ENCODE measurements at regions not wholly inside any gene's neighbourhood (a gene's known extent, or its start where the extent isn't known, plus 50 kb on each side); places are given as distances from the start of the nearest gene placed in this dataset.
"Not testable (repeated sequence)": the region's sequence is repeated elsewhere in the genome, so short reads cannot be mapped to it uniquely, and the experiment has no call there.

DNA sequence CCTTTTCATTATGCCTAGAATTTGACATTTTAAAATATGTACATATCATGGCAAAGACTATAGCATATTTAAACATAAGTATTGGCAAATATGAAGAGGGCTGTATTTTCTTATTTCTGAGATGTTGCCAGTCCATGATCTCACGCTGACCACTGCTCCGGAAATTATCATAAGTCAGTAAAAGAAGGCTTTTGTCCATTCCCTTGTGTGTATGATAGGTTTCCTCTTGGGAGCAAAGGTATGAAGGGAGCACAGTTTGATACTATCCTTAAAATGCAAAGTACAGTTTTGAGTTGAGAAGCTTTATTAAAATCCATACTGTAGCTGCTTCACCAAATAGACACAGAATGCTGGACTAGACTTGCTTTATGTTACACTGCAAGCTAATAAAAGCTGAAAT is 52.6 kb upstream of the AGA start:
- ATAC-seq (replicated peaks in 6 of 8): no peak
- H3K4me1 ChIP-seq (replicated peaks in 1 of 2): no peaks in the 10 kb centered on the region
- WGBS, 10 experiments: 20 to 100% (median 88%) methylated on average over 1 to 2 of the region's 2 CpGs; no CpG with 5 or more reads in 2 of the 10 experiments
- in situ Hi-C loops (cut with MboI; ENCODE audit: low pct_unique_long_range_greater_than_20kb in 2 of 9, low sequenced_read_pairs in 9 of 9, unreplicated experiment in 9 of 9): no loop called here
- H3K4me3 ChIP-seq: no peak overlapping the region
- no peak overlapping the region for H3K27ac ChIP-seq

DNA sequence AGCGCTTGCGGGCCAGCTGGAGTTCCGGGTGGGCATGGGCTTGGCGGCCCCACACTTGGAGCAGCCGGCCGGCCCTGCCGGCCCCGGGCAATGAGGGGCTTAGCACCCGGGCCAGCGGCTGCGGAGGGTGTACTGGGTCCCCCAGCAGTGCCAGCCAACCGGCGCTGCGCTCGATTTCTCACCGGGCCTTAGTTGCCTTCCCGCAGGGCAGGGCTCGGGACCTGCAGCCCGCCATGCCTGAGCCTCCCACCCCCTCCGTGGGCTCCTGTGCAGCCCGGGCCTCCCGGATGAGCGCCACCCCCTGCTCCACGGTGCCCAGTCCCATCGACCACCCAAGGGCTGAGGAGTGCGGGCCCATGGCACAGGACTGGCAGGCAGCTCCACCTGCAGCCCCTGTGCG is 53.4 kb upstream of the AGA start:
- WGBS, 10 experiments: no CpG with 5 or more reads among the region's 27 CpGs
- H3K4me3 ChIP-seq; in situ Hi-C loops (cut with MboI; ENCODE audit: low pct_unique_long_range_greater_than_20kb in 2 of 9, low sequenced_read_pairs in 9 of 9, unreplicated experiment in 9 of 9); H3K4me1 ChIP-seq (replicated peaks in 1 of 2); ATAC-seq (replicated peaks in 6 of 8); H3K27ac ChIP-seq: not testable (repeated sequence)

DNA sequence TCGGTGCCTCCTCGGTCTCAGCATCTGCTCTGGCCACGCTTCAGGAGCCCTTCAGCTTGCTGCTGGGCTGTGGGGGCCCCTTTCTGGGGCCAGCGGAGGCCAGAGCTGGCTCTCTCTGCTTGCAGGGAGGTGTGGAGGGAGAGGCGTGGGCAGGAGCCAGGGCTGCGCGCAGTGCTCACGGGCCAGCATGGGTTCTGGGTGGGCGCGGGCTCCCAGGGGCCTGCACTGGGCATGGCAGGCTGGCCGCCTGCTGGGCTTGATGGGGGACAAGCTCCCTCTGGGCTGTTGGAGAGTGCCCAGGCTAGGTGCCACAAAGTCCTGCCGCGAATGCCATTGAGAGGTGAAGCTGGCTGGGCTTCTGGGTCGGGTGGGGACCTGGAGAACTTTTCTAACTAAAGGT is 57.3 kb upstream of the AGA start:
- no peak for ATAC-seq (replicated peaks in 6 of 8)
- H3K4me1 ChIP-seq (replicated peaks in 1 of 2): no peaks in the 10 kb centered on the region
- no peak overlapping the region for H3K4me3 ChIP-seq
- H3K27ac ChIP-seq: no peak overlapping the region
- in situ Hi-C loops (cut with MboI; ENCODE audit: low pct_unique_long_range_greater_than_20kb in 2 of 9, low sequenced_read_pairs in 9 of 9, unreplicated experiment in 9 of 9): no loop called here
- 27 to 87% methylated on average over 3 to 4 of the region's 14 CpGs; no CpG with 5 or more reads in 8 of the 10 experiments for WGBS, 10 experiments

DNA sequence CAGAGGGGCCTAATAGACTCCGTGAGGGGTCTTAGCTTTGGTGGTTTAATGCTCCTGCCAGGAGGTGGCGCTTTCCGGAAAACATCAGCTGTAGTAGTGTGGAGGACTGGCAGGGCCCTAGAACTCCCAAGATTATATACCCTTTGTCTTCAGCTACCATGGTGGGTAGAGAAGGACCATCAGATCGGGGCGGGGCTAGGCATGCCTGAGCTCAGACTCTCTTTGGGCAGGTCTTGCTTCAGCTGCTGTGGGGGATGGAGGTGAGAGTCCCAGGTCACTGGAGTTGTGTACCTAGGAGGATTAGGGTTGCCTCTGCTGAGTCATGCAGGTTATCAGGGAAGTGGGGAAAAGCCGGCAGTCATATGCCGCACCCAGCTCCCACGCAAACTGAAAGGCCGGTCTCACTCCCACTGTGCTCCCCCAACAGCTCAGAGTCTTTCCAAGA is 63.0 kb upstream of the AGA start:
- in situ Hi-C loops (cut with MboI; ENCODE audit: low pct_unique_long_range_greater_than_20kb in 2 of 9, low sequenced_read_pairs in 9 of 9, unreplicated experiment in 9 of 9): no loop called here
- no peak for ATAC-seq (replicated peaks in 6 of 8)
- WGBS, 10 experiments: 36 to 100% (median 90%) methylated on average over 1 to 5 of the region's 9 CpGs; no CpG with 5 or more reads in 3 of the 10 experiments
- Histone ChIP-seq H3K4me1 (replicated peaks in 1 of 2) (no peaks in the 10 kb centered on the region), H3K4me3 (no peak overlapping the region), H3K27ac (no peak overlapping the region)

DNA sequence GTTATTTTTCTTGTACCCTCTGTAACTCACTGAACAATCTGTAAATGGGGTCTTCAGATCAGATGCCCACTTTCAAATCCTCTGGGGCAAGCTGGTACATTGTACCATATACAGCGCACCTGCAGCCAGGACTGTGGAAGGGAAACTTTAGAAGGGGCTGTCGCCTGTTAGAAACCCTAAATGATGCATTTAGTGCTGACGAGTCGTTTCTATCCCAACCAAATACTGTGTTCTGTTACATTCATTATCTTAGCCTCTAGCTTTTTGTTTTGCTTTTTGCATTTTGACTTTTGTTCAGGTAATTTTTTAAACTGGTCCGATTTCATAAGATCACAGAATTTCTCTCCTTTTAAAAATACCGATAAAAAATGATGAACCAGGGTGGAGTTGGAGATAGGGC is 66.4 kb upstream of the AGA start:
- H3K4me1 ChIP-seq (replicated peaks in 1 of 2): no peaks in the 10 kb centered on the region
- no peak overlapping the region for H3K4me3 ChIP-seq
- in situ Hi-C loops (cut with MboI; ENCODE audit: low pct_unique_long_range_greater_than_20kb in 2 of 9, low sequenced_read_pairs in 9 of 9, unreplicated experiment in 9 of 9): no loop called here
- ATAC-seq (replicated peaks in 6 of 8): no peak
- no peak overlapping the region for H3K27ac ChIP-seq
- WGBS, 10 experiments: 42 to 100% (median 85%) methylated on average over 3 to 6 of the region's 6 CpGs; no CpG with 5 or more reads in 1 of the 10 experiments

DNA sequence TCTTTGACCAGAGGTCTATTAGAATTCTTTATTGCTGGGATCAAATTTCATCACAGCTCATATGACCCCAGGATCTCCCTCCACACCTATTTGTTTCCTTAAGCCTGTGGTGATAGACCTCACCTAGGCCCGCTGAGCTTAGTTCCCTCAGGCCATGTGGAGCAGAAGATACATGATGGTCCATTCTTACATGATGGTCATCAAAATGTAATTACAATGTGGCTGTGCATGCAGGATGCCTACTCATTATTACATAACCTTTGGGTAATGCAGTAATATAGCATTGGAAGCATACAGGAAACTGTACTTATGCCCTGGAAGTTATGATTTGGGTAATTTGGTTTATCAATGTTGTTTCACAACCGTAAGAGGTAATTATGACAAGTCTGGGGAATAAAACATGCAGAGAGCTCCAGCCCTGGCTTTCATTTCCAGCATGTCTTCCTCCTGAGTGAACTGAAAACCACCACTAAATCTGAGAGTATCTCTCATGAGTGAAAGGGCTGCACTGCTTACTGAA is 67.0 kb upstream of the AGA start:
- in situ Hi-C loops (cut with MboI; ENCODE audit: low pct_unique_long_range_greater_than_20kb in 2 of 9, low sequenced_read_pairs in 9 of 9, unreplicated experiment in 9 of 9): no loop called here
- H3K4me1 ChIP-seq (replicated peaks in 1 of 2): no peaks in the 10 kb centered on the region
- H3K4me3 ChIP-seq: no peak overlapping the region
- H3K27ac ChIP-seq: no peak overlapping the region
- WGBS, 10 experiments: 33 to 100% (median 93%) methylated on average over 1 to 2 of the region's 2 CpGs; no CpG with 5 or more reads in 2 of the 10 experiments
- no peak for ATAC-seq (replicated peaks in 6 of 8)

DNA sequence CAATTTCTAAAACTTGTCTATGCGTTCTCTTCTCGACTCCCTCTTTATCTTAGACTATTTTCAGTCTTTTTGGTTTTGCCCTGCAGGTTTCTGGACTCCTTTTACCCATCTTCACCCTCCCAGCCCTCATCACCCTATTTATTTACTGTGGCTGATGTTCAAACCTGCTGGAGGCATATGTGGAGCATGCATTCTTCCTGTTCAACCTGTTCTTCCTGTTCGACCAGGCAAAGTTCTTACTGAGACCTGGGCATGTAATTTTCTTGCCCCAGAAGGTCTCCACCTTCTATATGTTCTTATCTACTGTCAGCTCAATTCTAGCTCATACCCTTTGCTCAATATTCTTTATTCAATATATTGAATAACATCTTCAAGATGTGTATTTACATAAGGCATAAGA is 69.4 kb upstream of the AGA start:
- no peaks in the 10 kb centered on the region for H3K4me1 ChIP-seq (replicated peaks in 1 of 2)
- no peak overlapping the region for H3K4me3 ChIP-seq
- WGBS, 10 experiments: 4 to 100% (median 83%) methylated on average over 1 to 3 of the region's 3 CpGs
- H3K27ac ChIP-seq: no peak overlapping the region
- in situ Hi-C loops (cut with MboI; ENCODE audit: low pct_unique_long_range_greater_than_20kb in 2 of 9, low sequenced_read_pairs in 9 of 9, unreplicated experiment in 9 of 9): no loop called here
- ATAC-seq (replicated peaks in 6 of 8): no peak

DNA sequence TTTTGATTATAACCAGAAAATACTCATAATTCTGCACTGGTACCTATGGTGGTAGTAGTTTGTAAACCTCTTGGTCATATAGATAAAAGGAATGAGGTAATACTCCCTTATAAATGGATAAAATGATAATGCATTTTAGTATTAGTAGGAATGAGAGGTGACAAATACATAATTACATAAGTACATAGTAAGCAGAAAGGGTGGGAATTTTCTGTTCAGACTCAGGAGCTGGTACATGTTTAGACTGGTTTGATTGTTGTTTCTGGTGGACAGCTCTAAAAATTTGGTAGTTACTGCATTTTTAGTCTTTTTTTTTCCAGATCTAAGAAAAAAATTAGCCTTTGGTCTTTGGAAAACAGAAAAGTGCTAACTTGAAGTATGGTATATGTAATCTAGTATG is 70.4 kb upstream of the AGA start:
- Histone ChIP-seq H3K4me3 (no peak overlapping the region), H3K4me1 (replicated peaks in 1 of 2) (no peaks in the 10 kb centered on the region), H3K27ac (no peak overlapping the region)
- in situ Hi-C loops (cut with MboI; ENCODE audit: low pct_unique_long_range_greater_than_20kb in 2 of 9, low sequenced_read_pairs in 9 of 9, unreplicated experiment in 9 of 9): no loop called here
- ATAC-seq (replicated peaks in 6 of 8): no peak

DNA sequence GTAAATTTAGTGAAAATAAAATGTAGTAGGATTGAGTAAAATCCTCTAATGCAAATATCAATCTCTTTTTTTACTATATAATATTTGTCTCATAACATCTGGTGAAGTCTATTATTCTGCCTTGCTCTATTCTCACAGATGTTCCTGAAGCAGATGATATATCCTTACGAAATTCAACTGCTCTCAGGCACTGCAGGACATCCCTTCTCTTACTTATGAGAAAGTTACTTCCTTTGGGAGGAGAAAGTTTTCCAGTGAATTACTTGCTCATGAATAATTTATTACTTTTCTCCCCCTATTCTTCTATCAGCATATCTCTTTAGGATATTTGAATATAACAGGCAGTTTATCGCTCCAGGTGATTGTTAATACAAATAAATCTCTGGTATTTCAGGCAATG is 75.6 kb upstream of the AGA start:
- 20 to 100% (median 82%) methylated on average over 1 to 2 of the region's 2 CpGs; no CpG with 5 or more reads in 2 of the 10 experiments for WGBS, 10 experiments
- Histone ChIP-seq H3K27ac (no peak overlapping the region), H3K4me1 (replicated peaks in 1 of 2) (no peaks in the 10 kb centered on the region), H3K4me3 (no peak overlapping the region)
- peak in 1 of 8 experiments; percentile 51 for ATAC-seq (replicated peaks in 6 of 8)
- in situ Hi-C loops (cut with MboI; ENCODE audit: low pct_unique_long_range_greater_than_20kb in 2 of 9, low sequenced_read_pairs in 9 of 9, unreplicated experiment in 9 of 9): no loop called here

DNA sequence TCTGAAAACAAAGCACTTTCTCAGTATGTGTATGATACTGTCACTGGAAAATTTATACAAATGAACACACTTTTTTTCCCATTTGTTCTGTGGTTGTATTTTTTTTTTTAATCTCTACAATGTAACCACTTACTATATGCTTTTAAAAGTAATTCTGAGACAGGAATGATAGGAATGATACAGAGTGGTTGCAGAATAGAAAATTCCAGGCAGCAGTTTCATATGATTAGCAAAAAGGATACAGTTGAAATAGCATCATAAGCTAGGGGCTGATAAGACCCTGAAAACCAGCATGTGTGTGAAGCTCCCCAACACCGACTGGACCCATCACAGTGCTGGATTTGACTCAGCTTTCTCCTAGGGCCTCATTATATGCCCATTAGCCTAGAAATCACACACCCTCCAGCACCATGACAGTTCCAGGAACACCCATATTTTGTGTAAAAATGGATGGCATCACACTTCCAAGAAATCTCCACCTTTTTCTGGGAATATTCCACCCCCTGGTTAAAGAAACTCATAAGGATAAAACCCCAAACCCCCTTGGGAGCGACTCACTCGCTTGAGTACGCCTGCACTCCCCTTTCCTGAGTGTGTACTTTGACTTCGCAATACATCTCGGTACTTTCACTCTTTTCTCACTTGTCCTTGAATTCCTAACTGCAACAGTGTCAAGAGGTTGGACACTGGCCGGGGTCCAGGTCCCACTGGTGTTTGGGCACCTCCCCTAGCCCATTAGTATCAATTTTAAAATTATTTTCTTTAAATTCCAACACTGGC is 77.4 kb upstream of the AGA start:
- in situ Hi-C loops (cut with MboI; ENCODE audit: low pct_unique_long_range_greater_than_20kb in 2 of 9, low sequenced_read_pairs in 9 of 9, unreplicated experiment in 9 of 9): no loop called here
- WGBS, 10 experiments: 0 to 97% (median 71%) methylated on average over 1 to 5 of the region's 7 CpGs; no CpG with 5 or more reads in 3 of the 10 experiments
- H3K4me3 ChIP-seq: no peak overlapping the region
- no peaks in the 10 kb centered on the region for H3K4me1 ChIP-seq (replicated peaks in 1 of 2)
- no peak overlapping the region for H3K27ac ChIP-seq
- ATAC-seq (replicated peaks in 6 of 8): peak in 3 of 8 experiments; percentile 33 to 91 (median 82)

DNA sequence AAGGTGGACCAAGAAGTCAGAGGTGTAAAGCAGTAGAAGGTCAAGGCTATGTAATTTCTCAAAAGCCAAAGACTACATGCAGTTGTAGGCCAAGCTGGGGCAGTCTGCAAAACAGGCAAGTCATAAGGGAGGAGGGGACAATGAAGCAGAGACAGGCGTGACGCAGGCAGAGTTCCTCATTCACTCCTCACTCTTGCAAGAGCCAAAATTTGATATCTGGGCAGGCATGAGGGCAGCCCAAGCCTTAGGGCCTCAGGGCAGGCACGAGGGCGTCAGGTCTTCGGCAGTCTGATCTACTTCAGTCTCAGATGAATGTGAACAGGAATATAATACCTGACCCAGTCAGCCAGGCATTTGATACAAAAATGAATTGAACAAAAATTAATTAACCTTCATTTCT is 86.4 kb upstream of the AGA start:
- H3K27ac ChIP-seq: no peak overlapping the region
- in situ Hi-C loops (cut with MboI; ENCODE audit: low pct_unique_long_range_greater_than_20kb in 2 of 9, low sequenced_read_pairs in 9 of 9, unreplicated experiment in 9 of 9): loop anchor here in 1 of 9 experiments (25.0 kb wide), 1 partner anchor 266 kb away; no protein-coding TSS in a partner anchor
- peaks cover 0 to 4% of the 10 kb centered on the region in 2 donors for H3K4me1 ChIP-seq (replicated peaks in 1 of 2)
- 47 to 100% (median 87%) methylated on average over 2 to 5 of the region's 5 CpGs; no CpG with 5 or more reads in 3 of the 10 experiments for WGBS, 10 experiments
- no peak for ATAC-seq (replicated peaks in 6 of 8)
- no peak overlapping the region for H3K4me3 ChIP-seq

DNA sequence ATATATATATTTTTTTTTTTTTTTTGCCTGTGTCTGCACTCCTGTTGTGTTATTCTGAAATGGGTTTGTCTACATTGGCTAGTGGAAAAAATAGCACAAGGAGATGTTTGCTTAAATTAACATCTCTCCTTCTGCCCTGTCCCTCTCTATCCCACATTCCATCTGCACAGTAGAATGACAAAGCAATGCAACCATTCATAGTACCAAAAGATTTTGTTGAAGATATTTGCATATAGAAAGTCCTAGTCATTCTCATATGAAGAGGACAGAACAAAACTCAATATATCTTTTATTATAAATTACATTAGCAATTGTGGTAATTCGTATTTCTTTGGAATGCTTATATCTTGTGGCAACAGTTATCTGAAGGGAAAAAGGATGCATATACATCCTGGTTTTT is 88.3 kb upstream of the AGA start:
- in situ Hi-C loops (cut with MboI; ENCODE audit: low pct_unique_long_range_greater_than_20kb in 2 of 9, low sequenced_read_pairs in 9 of 9, unreplicated experiment in 9 of 9): loop anchor here in 1 of 9 experiments (25.0 kb wide), 1 partner anchor 268 kb away; no protein-coding TSS in a partner anchor

DNA sequence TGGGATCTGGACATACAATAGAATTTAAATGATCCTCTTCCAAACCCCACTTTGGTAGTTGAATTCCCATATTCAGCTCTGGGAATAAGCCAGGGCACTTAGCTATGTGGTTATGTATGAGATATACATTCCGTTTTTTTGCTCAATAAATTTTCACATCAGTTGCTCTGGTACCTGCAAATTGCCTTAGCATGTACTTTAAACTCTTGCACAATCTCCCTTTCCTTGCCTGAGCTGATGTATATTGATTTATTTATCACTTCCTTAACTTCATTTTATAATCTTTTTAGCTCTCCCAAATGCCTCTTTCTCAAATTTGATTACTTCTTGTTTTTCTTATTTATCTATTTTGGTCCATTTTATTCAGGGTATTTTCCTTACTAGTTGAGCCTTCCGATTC is 90.1 kb upstream of the AGA start:
- no peak overlapping the region for H3K27ac ChIP-seq
- no peak overlapping the region for H3K4me3 ChIP-seq
- WGBS, 10 experiments: 19 to 92% (median 83%) methylated on average over 1 to 2 of the region's 2 CpGs; no CpG with 5 or more reads in 1 of the 10 experiments
- in situ Hi-C loops (cut with MboI; ENCODE audit: low pct_unique_long_range_greater_than_20kb in 2 of 9, low sequenced_read_pairs in 9 of 9, unreplicated experiment in 9 of 9): loop anchor here in 1 of 9 experiments (25.0 kb wide), 1 partner anchor 270 kb away; no protein-coding TSS in a partner anchor
- ATAC-seq (replicated peaks in 6 of 8): no peak
- H3K4me1 ChIP-seq (replicated peaks in 1 of 2): peaks cover 0 to 4% of the 10 kb centered on the region in 2 donors

More for the DNA sequence above, 88.3 kb upstream of the AGA start:
- no peak overlapping the region for H3K4me3 ChIP-seq
- 0 to 100% (median 68%) methylated on average over 1 of the region's 1 CpG; no CpG with 5 or more reads in 2 of the 10 experiments for WGBS, 10 experiments
- no peak overlapping the region for H3K27ac ChIP-seq
- H3K4me1 ChIP-seq (replicated peaks in 1 of 2): peaks cover 0 to 4% of the 10 kb centered on the region in 2 donors
- peak in 1 of 8 experiments; percentile 28 for ATAC-seq (replicated peaks in 6 of 8)
